ENCODE measurements at regions not wholly inside any gene's neighbourhood (a gene's known extent, or its start where the extent isn't known, plus 50 kb on each side); places are given as distances from the start of the nearest gene placed in this dataset.

GRCh38 chr12:132417741-132418140, 72.2 kb upstream of the FBRSL1 start:
- Histone ChIP-seq H4K20me1 (no peaks in the 10 kb centered on the region), H3K27me3 (no peaks in the 10 kb centered on the region), H3K4me2 (0 out of 2 replicates have a peak overlapping the region, but pooled peaks have one; percentile 75)

GRCh38 chr12:132416827-132417226, 73.1 kb upstream of the FBRSL1 start:
- Histone ChIP-seq H3K36me3 (no peaks in the 10 kb centered on the region), H3K9me3 (no peaks in the 10 kb centered on the region), H3K27me3 (no peaks in the 10 kb centered on the region), H3K4me3 (no peak overlapping the region), H3K4me1 (peaks cover 78% of the 10 kb centered on the region), H3K4me2 (no peak overlapping the region), H3K9ac (no peak overlapping the region), H4K20me1 (no peaks in the 10 kb centered on the region), H3K27ac (no peak overlapping the region)
- TF ChIP-seq Cebpa-rat (IDR thresholded peaks at IDR 0.05), result no peak

More at GRCh38 chr12:132417741-132418140, 72.2 kb upstream of the FBRSL1 start:
- H3K9me3 ChIP-seq, result no peaks in the 10 kb centered on the region
- H3K4me1 ChIP-seq, result peaks cover 87% of the 10 kb centered on the region
- H3K9ac ChIP-seq, result no peak overlapping the region
- H3K36me3 ChIP-seq, result no peaks in the 10 kb centered on the region
- 0 out of 2 replicates have a peak overlapping the region, but pooled peaks have one; percentile 38 for H3K27ac ChIP-seq
- H3K4me3 ChIP-seq, result no peak overlapping the region
- TF ChIP-seq Cebpa-rat (IDR thresholded peaks at IDR 0.05), result no peak

GRCh38 chr12:132416121-132416673, 73.8 kb upstream of the FBRSL1 start:
- Histone ChIP-seq H3K27me3 (no peaks in the 10 kb centered on the region), H3K9me3 (no peaks in the 10 kb centered on the region), H3K36me3 (no peaks in the 10 kb centered on the region), H3K4me2 (peak overlapping the region; percentile 85; the same call in 1 of the 2 replicates), H3K4me3 (no peak overlapping the region), H4K20me1 (no peaks in the 10 kb centered on the region), H3K27ac (no peak overlapping the region), H3K9ac (no peak overlapping the region), H3K4me1 (peaks cover 72% of the 10 kb centered on the region)
- no peak for TF ChIP-seq Cebpa-rat (IDR thresholded peaks at IDR 0.05)

- Histone ChIP-seq H3K27ac (peak overlapping the region; percentile 59), H3K4me2 (peak overlapping the region; percentile 85), H3K36me3 (no peaks in the 10 kb centered on the region), H3K9ac (no peak overlapping the region), H3K9me3 (no peaks in the 10 kb centered on the region), H3K4me1 (peaks cover 65% of the 10 kb centered on the region), H4K20me1 (no peaks in the 10 kb centered on the region), H3K27me3 (no peaks in the 10 kb centered on the region), H3K4me3 (no peak overlapping the region)
- TF ChIP-seq Cebpa-rat (IDR thresholded peaks at IDR 0.05), result no peak
These were observed 74.4 kb upstream of the FBRSL1 start for GRCh38 chr12:132415327-132416120.

- Histone ChIP-seq H3K27me3 (no peaks in the 10 kb centered on the region), H3K9ac (no peak overlapping the region)
These were observed 75.2 kb upstream of the FBRSL1 start for GRCh38 chr12:132414634-132415326.

GRCh38 chr12:132413931-132414588, 75.9 kb upstream of the FBRSL1 start:
- Histone ChIP-seq H3K4me3 (no peak overlapping the region; the same call in 1 of the 2 replicates), H3K9ac (no peak overlapping the region), H4K20me1 (no peaks in the 10 kb centered on the region), H3K4me1 (peaks cover 51% of the 10 kb centered on the region), H3K27me3 (no peaks in the 10 kb centered on the region), H3K36me3 (no peaks in the 10 kb centered on the region), H3K4me2 (peak overlapping the region; percentile 85), H3K27ac (no peak overlapping the region), H3K9me3 (no peaks in the 10 kb centered on the region)
- no peak for TF ChIP-seq Cebpa-rat (IDR thresholded peaks at IDR 0.05)

More at GRCh38 chr12:132414634-132415326, 75.2 kb upstream of the FBRSL1 start:
- Histone ChIP-seq H3K36me3 (no peaks in the 10 kb centered on the region), H3K9me3 (no peaks in the 10 kb centered on the region), H3K4me3 (no peak overlapping the region; the same call in 1 of the 2 replicates), H3K4me2 (peak overlapping the region; percentile 85), H4K20me1 (no peaks in the 10 kb centered on the region), H3K27ac (peak overlapping the region; percentile 59), H3K4me1 (peaks cover 58% of the 10 kb centered on the region)
- no peak for TF ChIP-seq Cebpa-rat (IDR thresholded peaks at IDR 0.05)

- Histone ChIP-seq H3K4me2 (no peak overlapping the region), H3K4me3 (no peak overlapping the region), H3K36me3 (no peaks in the 10 kb centered on the region), H3K9ac (no peak overlapping the region), H3K27ac (no peak overlapping the region), H3K4me1 (peaks cover 29% of the 10 kb centered on the region), H3K27me3 (peaks cover 1% of the 10 kb centered on the region; the same call in 1 of the 2 replicates), H4K20me1 (no peaks in the 10 kb centered on the region), H3K9me3 (no peaks in the 10 kb centered on the region)
- no peak for TF ChIP-seq Cebpa-rat (IDR thresholded peaks at IDR 0.05)
These were observed 78.5 kb upstream of the FBRSL1 start for GRCh38 chr12:132411457-132411856.

GRCh38 chr12:132410849-132411248, 79.1 kb upstream of the FBRSL1 start:
- H3K4me2 ChIP-seq, result no peak overlapping the region
- H3K27me3 ChIP-seq, result peaks cover 8% of the 10 kb centered on the region; the same call in 1 of the 2 replicates
- H3K4me3 ChIP-seq, result no peak overlapping the region
- no peak overlapping the region for H3K27ac ChIP-seq
- H3K36me3 ChIP-seq, result no peaks in the 10 kb centered on the region
- no peaks in the 10 kb centered on the region for H3K9me3 ChIP-seq
- H3K4me1 ChIP-seq, result peaks cover 23% of the 10 kb centered on the region
- no peak for TF ChIP-seq Cebpa-rat (IDR thresholded peaks at IDR 0.05)
- H4K20me1 ChIP-seq, result no peaks in the 10 kb centered on the region
- H3K9ac ChIP-seq, result no peak overlapping the region

GRCh38 chr12:132410296-132410625, 79.7 kb upstream of the FBRSL1 start:
- Histone ChIP-seq H3K27ac (no peak overlapping the region), H3K4me3 (no peak overlapping the region), H3K27me3 (peaks cover 13% of the 10 kb centered on the region; the same call in 1 of the 2 replicates), H3K4me1 (peaks cover 17% of the 10 kb centered on the region), H3K4me2 (no peak overlapping the region), H3K9me3 (no peaks in the 10 kb centered on the region), H3K9ac (no peak overlapping the region), H4K20me1 (no peaks in the 10 kb centered on the region), H3K36me3 (no peaks in the 10 kb centered on the region)
- no peak for TF ChIP-seq Cebpa-rat (IDR thresholded peaks at IDR 0.05)

Data from BLaER1 (cell line).